Parathyroid adenoma (tissue), 2 donors: ENCODE measurements at regions not wholly inside any gene's neighbourhood (a gene's known extent, or its start where the extent isn't known, plus 50 kb on each side); places are given as distances from the start of the nearest gene placed in this dataset.

Experiments used
- H2AFZ ChIP-seq: fragments of 300-600 bp; sonication (generic); one replicate; pipeline ENCODE4 v1.7.0; 2017; ENCODE audit warnings: antibody characterized with exemption, mild to moderate bottlenecking
- H3K27ac ChIP-seq: fragments of 300-600 bp; sonication (generic); one replicate; pipeline ENCODE4 v1.7.0; 2017
- H3K27me3 ChIP-seq: fragments of 300-600 bp; sonication (generic); one replicate; pipeline ENCODE4 v1.7.0; 2017; ENCODE audit warnings: low read length; ENCODE audit not compliant: control insufficient read depth, insufficient read depth
- H3K36me3 ChIP-seq: fragments of 300-600 bp; sonication (generic); one replicate; pipeline ENCODE4 v1.7.0; 2017; ENCODE audit warnings: low read length; ENCODE audit not compliant: control insufficient read depth, insufficient read depth
- H3K4me1 ChIP-seq: fragments of 300-600 bp; sonication (generic); one replicate; pipeline ENCODE4 v1.7.0; 2017; ENCODE audit warnings: control low read depth
- H3K4me2 ChIP-seq: fragments of 300-600 bp; sonication (generic); one replicate; pipeline ENCODE4 v1.7.0; 2017; ENCODE audit warnings: low read length
- H3K4me3 ChIP-seq: fragments of 300-600 bp; sonication (generic); one replicate; pipeline ENCODE4 v1.7.0; 2017; ENCODE audit warnings: low read depth, low read length
- H3K79me2 ChIP-seq: fragments of 300-600 bp; sonication (generic); one replicate; pipeline ENCODE4 v1.7.0; 2017; ENCODE audit warnings: control low read depth
- H3K9ac ChIP-seq: fragments of 300-600 bp; sonication (generic); one replicate; pipeline ENCODE4 v1.7.0; 2017; ENCODE audit warnings: mild to moderate bottlenecking
- H3K9me3 ChIP-seq: fragments of 300-600 bp; sonication (generic); one replicate; pipeline ENCODE4 v1.7.0; 2017; ENCODE audit warnings: low read length; ENCODE audit not compliant: control insufficient read depth
- CTCF ChIP-seq: fragments of 300-600 bp; sonication (generic); IDR thresholded peaks from one replicate; pipeline ENCODE4 v1.7.0; 2017; ENCODE audit warnings: antibody characterized with exemption, mild to moderate bottlenecking
- donor health status: primary hyperparathyroidism.

GRCh38 chr19:30745476-30745985, 373.3 kb downstream of the ZNF536 start:
- Histone ChIP-seq H3K36me3 (no peaks in the 10 kb centered on the region), H3K79me2 (no peaks in the 10 kb centered on the region), H3K4me1 (no peaks in the 10 kb centered on the region), H3K4me3 (no peak overlapping the region), H3K27me3 (no peaks in the 10 kb centered on the region), H3K27ac (no peak overlapping the region), H3K4me2 (no peak overlapping the region), H3K9ac (no peak overlapping the region), H2AFZ (no peak overlapping the region), H3K9me3 (no peaks in the 10 kb centered on the region)
- no peak for TF ChIP-seq CTCF

GRCh38 chr19:30744741-30745475, 372.7 kb downstream of the ZNF536 start:
- H3K9me3 ChIP-seq = no peaks in the 10 kb centered on the region
- H3K4me1 ChIP-seq = no peaks in the 10 kb centered on the region
- H3K4me3 ChIP-seq = no peak overlapping the region
- no peak overlapping the region for H2AFZ ChIP-seq
- no peak for TF ChIP-seq CTCF
- H3K4me2 ChIP-seq = no peak overlapping the region
- H3K79me2 ChIP-seq = no peaks in the 10 kb centered on the region
- no peaks in the 10 kb centered on the region for H3K36me3 ChIP-seq
- H3K9ac ChIP-seq = no peak overlapping the region
- H3K27ac ChIP-seq = no peak overlapping the region
- no peaks in the 10 kb centered on the region for H3K27me3 ChIP-seq

- Histone ChIP-seq H3K4me1 (no peaks in the 10 kb centered on the region), H3K27me3 (no peaks in the 10 kb centered on the region), H3K4me2 (no peak overlapping the region), H3K9me3 (no peaks in the 10 kb centered on the region), H2AFZ (no peak overlapping the region), H3K79me2 (no peaks in the 10 kb centered on the region), H3K27ac (no peak overlapping the region), H3K4me3 (no peak overlapping the region), H3K36me3 (no peaks in the 10 kb centered on the region), H3K9ac (no peak overlapping the region)
- no peak for TF ChIP-seq CTCF
These were observed 371.5 kb downstream of the ZNF536 start for GRCh38 chr19:30743702-30744101.

- Histone ChIP-seq H3K27me3 (no peaks in the 10 kb centered on the region), H3K4me1 (no peaks in the 10 kb centered on the region), H3K79me2 (no peaks in the 10 kb centered on the region), H3K27ac (no peak overlapping the region), H3K36me3 (no peaks in the 10 kb centered on the region), H3K9ac (no peak overlapping the region), H3K4me2 (no peak overlapping the region), H3K4me3 (no peak overlapping the region), H2AFZ (no peak overlapping the region), H3K9me3 (no peaks in the 10 kb centered on the region)
- TF ChIP-seq CTCF = no peak
These were observed 370.8 kb downstream of the ZNF536 start for GRCh38 chr19:30743011-30743410.

- Histone ChIP-seq H3K9me3 (no peaks in the 10 kb centered on the region), H3K27me3 (no peaks in the 10 kb centered on the region), H3K27ac (no peak overlapping the region), H2AFZ (no peak overlapping the region), H3K4me2 (no peak overlapping the region), H3K36me3 (no peaks in the 10 kb centered on the region), H3K4me3 (no peak overlapping the region), H3K4me1 (no peaks in the 10 kb centered on the region), H3K9ac (no peak overlapping the region), H3K79me2 (no peaks in the 10 kb centered on the region)
- TF ChIP-seq CTCF = no peak
These were observed 370.3 kb downstream of the ZNF536 start for GRCh38 chr19:30742406-30742938.
